ENCODE measurements at regions not wholly inside any gene's neighbourhood (a gene's known extent, or its start where the extent isn't known, plus 50 kb on each side); places are given as distances from the start of the nearest gene placed in this dataset.
"Not testable (repeated sequence)": the region's sequence is repeated elsewhere in the genome, so short reads cannot be mapped to it uniquely, and the experiment has no call there.

- no peak for DNase-seq (ENCODE audit: low spot score)
Observed at GRCh38 chr6:15158821-15159619, 86.8 kb upstream of the JARID2 start.

GRCh38 chr6:15160812-15161211, 85.1 kb upstream of the JARID2 start:
- DNase-seq (ENCODE audit: low spot score), result no peak

GRCh38 chr6:15164855-15165254, 81.0 kb upstream of the JARID2 start:
- DNase-seq (ENCODE audit: low spot score), result not testable (repeated sequence)

GRCh38 chr6:15166121-15166520, 79.7 kb upstream of the JARID2 start:
- DNase-seq (ENCODE audit: low spot score), result no peak

DNA sequence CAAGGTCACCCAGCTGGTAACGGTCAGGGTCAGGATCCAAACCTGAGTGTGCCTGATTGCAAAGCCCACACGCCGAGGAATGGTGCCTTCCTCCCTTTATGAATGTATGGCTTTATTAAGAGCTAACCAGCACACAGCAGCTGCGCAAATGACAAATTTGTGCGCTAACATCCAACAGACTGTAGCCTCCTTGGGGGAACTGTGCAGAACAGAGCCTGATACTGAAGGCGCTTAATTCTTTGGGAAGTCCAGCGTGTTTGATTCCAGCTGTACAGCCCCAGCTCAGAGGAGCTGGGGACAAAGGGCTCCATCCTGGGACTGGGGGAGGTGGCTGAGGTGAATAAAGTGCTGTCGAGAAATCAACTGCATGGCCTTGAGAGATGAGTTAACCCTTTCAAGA, 75.7 kb upstream of the JARID2 start:
- no peak for DNase-seq (ENCODE audit: low spot score)

DNA sequence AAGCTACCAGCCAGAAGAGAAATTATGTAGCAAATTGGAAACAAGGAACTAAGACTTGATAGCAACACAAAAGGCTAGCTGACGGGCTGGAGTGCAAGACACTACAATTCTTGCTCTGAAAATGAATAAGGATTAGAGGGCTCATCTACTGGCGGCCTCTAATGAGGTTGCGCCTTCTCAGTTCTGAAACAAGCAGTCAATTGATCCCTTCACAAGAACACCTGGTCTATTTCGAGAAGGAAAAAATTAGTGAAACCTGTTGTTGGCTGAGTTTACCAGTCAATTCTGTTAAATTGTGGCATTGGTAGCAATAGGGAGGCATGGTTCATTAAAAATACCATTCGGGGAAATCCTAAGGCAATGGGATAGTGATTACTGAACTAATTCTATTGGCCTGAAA, 74.8 kb upstream of the JARID2 start:
- DNase-seq (ENCODE audit: low spot score), result no peak

- DNase-seq (ENCODE audit: low spot score), result no peak
Observed at GRCh38 chr6:15176816-15177370, 69.0 kb upstream of the JARID2 start.

DNA sequence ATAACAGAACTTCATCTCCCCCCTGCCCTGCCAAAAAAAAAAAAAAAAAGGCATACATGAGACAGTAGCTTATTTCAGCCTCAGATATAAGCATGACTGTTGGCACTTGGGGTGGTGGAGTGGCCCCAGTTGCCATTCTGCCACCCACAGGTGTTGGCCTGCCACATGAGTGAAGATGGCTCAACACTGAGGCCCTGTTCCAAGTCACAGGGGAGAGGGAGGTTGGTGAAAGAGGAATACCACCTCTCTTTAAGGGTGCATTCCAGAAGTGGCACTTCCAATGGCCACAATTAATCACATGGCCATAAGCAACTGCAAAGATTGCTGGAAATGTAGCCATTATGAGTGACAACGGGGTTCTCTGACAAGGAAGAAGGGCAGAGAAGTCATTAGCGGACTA, 61.9 kb upstream of the JARID2 start:
- no peak for DNase-seq (ENCODE audit: low spot score)

GRCh38 chr6:15184441-15184861, 61.4 kb upstream of the JARID2 start:
- DNase-seq (ENCODE audit: low spot score), result no peak

DNA sequence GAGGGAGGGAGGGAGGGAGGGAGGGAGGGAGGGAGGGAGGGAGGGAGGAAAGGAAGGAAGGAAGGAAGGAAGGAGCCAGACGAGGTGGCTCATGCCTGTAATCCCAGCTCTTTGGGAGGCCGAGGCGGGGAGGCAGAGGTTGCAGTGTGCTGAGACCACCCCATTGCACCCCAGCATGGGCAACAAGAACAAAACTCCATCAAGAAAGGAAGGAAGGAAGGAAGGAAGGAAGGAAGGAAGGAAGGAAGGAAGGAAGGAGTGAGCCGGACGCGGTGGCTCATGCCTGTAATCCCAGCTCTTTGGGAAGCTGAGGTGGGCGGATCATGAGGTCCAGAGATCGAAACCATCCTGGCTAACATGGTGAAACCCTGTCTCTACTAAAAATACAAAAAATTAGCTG, 60.8 kb upstream of the JARID2 start:
- not testable (repeated sequence) for DNase-seq (ENCODE audit: low spot score)

DNA sequence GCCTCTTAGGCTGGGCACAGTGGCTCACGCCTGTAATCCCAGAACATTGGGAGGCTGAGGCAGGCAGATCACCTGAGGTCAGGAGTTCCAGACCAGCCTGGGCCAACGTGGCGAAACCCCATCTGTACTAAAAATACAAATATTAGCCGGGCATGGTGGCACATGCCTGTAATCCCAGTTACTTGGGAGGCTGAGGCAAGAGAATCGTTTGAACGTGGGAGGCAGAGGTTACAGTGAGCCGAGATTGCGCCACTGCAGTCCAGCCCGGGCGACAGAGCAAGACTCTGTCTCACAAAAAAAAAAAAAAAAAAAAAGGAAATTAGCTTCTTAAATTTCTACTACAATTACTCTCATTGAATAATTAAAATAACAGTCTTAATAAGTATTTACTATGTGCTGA, 52.4 kb upstream of the JARID2 start:
- not testable (repeated sequence) for DNase-seq (ENCODE audit: low spot score)

- DNase-seq (ENCODE audit: low spot score), result no peak
Observed at GRCh38 chr6:15194453-15194852, 51.4 kb upstream of the JARID2 start.

Small RNA genes lying in the stretch of these regions (small RNA-seq; reads per million reads assigned to genes)
- gene RN7SL332P, result 0 reads per million in 2 experiments
- gene RNU6-793P, result 0 reads per million in 2 experiments
